ENCODE measurements at regions not wholly inside any gene's neighbourhood (a gene's known extent, or its start where the extent isn't known, plus 50 kb on each side); places are given as distances from the start of the nearest gene placed in this dataset.

- Histone ChIP-seq H3K27me3 (ENCODE audit: control insufficient read depth in 4 of 4, insufficient read depth in 4 of 4, low read length in 3 of 4) (no peaks in the 10 kb centered on the region), H3K9me3 (ENCODE audit: control insufficient read depth in 4 of 4, low read length in 3 of 4) (no peaks in the 10 kb centered on the region), H3K27ac (ENCODE audit: low read depth in 1 of 2, low read length in 2 of 2) (no peak overlapping the region), H3K9ac (ENCODE audit: low read depth in 1 of 2, low read length in 2 of 2) (no peak overlapping the region), H3K4me3 (ENCODE audit: low read depth in 1 of 3, low read length in 3 of 3) (no peak overlapping the region), H3K4me1 (ENCODE audit: control insufficient read depth in 4 of 4, insufficient read depth in 4 of 4, low read length in 3 of 4) (no peaks in the 10 kb centered on the region), H3K36me3 (ENCODE audit: control insufficient read depth in 4 of 4, insufficient read depth in 3 of 4, low read depth in 1 of 4, low read length in 3 of 4) (no peaks in the 10 kb centered on the region)
- 34% methylated on average over 2 of the region's 2 CpGs for WGBS
- TF ChIP-seq FOXA2 (IDR thresholded peaks at IDR 0.05) (no peak), YY1 (IDR thresholded peaks at IDR 0.05) (no peak), ATF3 (IDR thresholded peaks at IDR 0.05) (no peak), REST (IDR thresholded peaks at IDR 0.05) (no peak), SP1 (IDR thresholded peaks at IDR 0.05) (no peak)
- DNase-seq (ENCODE audit: low spot score), result no peak
Measured at GRCh38 chr14:87160989-87161388, 832.0 kb downstream of the GALC start.

GRCh38 chr14:87158283-87158682, 834.7 kb downstream of the GALC start:
- Histone ChIP-seq H3K9ac (ENCODE audit: low read depth in 1 of 2, low read length in 2 of 2) (no peak overlapping the region), H3K9me3 (ENCODE audit: control insufficient read depth in 4 of 4, low read length in 3 of 4) (no peaks in the 10 kb centered on the region), H3K36me3 (ENCODE audit: control insufficient read depth in 4 of 4, insufficient read depth in 3 of 4, low read depth in 1 of 4, low read length in 3 of 4) (no peaks in the 10 kb centered on the region), H3K4me1 (ENCODE audit: control insufficient read depth in 4 of 4, insufficient read depth in 4 of 4, low read length in 3 of 4) (no peaks in the 10 kb centered on the region), H3K27ac (ENCODE audit: low read depth in 1 of 2, low read length in 2 of 2) (no peak overlapping the region), H3K4me3 (ENCODE audit: low read depth in 1 of 3, low read length in 3 of 3) (no peak overlapping the region), H3K27me3 (ENCODE audit: control insufficient read depth in 4 of 4, insufficient read depth in 4 of 4, low read length in 3 of 4) (no peaks in the 10 kb centered on the region)
- TF ChIP-seq GABPA (IDR thresholded peaks at IDR 0.05 in 1 of 2, conservative IDR thresholded peaks at IDR 0.05 in 1 of 2) (no peak), MAX (IDR thresholded peaks at IDR 0.05) (no peak), CTCF (IDR thresholded peaks at IDR 0.05; ENCODE audit: low read depth, low read length, missing input control) (no peak), RAD21 (IDR thresholded peaks at IDR 0.05) (no peak), ATF3 (IDR thresholded peaks at IDR 0.05) (no peak), SP1 (IDR thresholded peaks at IDR 0.05) (no peak), HNF4G (IDR thresholded peaks at IDR 0.05) (no peak), FOXA2 (IDR thresholded peaks at IDR 0.05) (no peak), REST (IDR thresholded peaks at IDR 0.05) (no peak), HNF4A (conservative IDR thresholded peaks at IDR 0.05) (no peak), JUND (IDR thresholded peaks at IDR 0.05) (no peak), EGR1 (IDR thresholded peaks at IDR 0.05; ENCODE audit: low read depth in 2 of 2) (no peak), YY1 (IDR thresholded peaks at IDR 0.05) (no peak), RXRA (IDR thresholded peaks at IDR 0.05) (no peak)
- no peak for DNase-seq (ENCODE audit: low spot score)
- WGBS, result 62% methylated on average over 5 of the region's 5 CpGs
